Prostate gland (tissue), 2 donors: ENCODE measurements at regions not wholly inside any gene's neighbourhood (a gene's known extent, or its start where the extent isn't known, plus 50 kb on each side); places are given as distances from the start of the nearest gene placed in this dataset.
"Not testable (repeated sequence)": the region's sequence is repeated elsewhere in the genome, so short reads cannot be mapped to it uniquely, and the experiment has no call there.

ENCODE experiments used
- DNase-seq: peaks from one replicate; pipeline ENCODE4 v3.0.0-alpha.2; 2019; ENCODE audit warnings: low spot score
- H3K27ac ChIP-seq, 2 donors: fragments of 200-600 bp; sonication (generic); 2 replicates each; pipeline ENCODE4 v1.5.1; 2017 to 2019
- H3K27me3 ChIP-seq: fragments of 200-600 bp; sonication (generic); replicated peaks from 2 replicates; pipeline ENCODE4 v1.5.1; 2019; ENCODE audit not compliant: insufficient read depth
- H3K36me3 ChIP-seq, 2 donors: fragments of 200-600 bp; sonication (generic); 1 replicate in 1 of 2; 2 replicates in 1 of 2; pipeline versions ENCODE4 v1.5.1 to v1.8.1; 2017 to 2019
- H3K4me1 ChIP-seq: fragments of 200-600 bp; sonication (generic); replicated peaks from 2 replicates; pipeline ENCODE4 v1.5.1; 2019
- H3K4me3 ChIP-seq, 2 donors: fragments of 200-600 bp; sonication (generic); 2 replicates each; pipeline ENCODE4 v1.5.1; 2017 to 2019
- H3K9me3 ChIP-seq: fragments of 200-600 bp; sonication (generic); 2 replicates; pipeline ENCODE4 v1.5.1; 2017
- POLR2A ChIP-seq: fragments of 450-650 bp; IDR thresholded peaks from one replicate; pipeline ENCODE4 v1.6.1; 2016; ENCODE audit warnings: antibody characterized with exemption, mild to moderate bottlenecking
- POLR2AphosphoS5 ChIP-seq: sonication (generic); formaldehyde crosslinking; IDR thresholded peaks from one replicate; pipeline ENCODE4 v1.6.1; 2017; ENCODE audit warnings: antibody characterized with exemption
- WGBS: methylation state at CpG from one replicate; pipeline ENCODE4 v1.1.5; 2018; 5-methylcytosine and 5-hydroxymethylcytosine counted together
- intact Hi-C: fragments of 100-400 bp; cut with DNase I; formaldehyde crosslinking; loops from one replicate; pipeline ENCODE4 v1.14.2; 2022
- TF ChIP-seq, protein P1 (sequence below), 4 experiments: fragments of 200-600 bp in 2 of 4; fragments of 450-650 bp in 2 of 4; sonication (generic) in 2 of 4; IDR thresholded peaks; 1 replicate in 3 of 4; 2 replicates in 1 of 4; pipeline ENCODE4 v1.5.1; 2016 to 2019; ENCODE audit warnings: antibody characterized with exemption in 4 of 4, mild to moderate bottlenecking in 2 of 4, moderate library complexity in 2 of 4

DNA sequence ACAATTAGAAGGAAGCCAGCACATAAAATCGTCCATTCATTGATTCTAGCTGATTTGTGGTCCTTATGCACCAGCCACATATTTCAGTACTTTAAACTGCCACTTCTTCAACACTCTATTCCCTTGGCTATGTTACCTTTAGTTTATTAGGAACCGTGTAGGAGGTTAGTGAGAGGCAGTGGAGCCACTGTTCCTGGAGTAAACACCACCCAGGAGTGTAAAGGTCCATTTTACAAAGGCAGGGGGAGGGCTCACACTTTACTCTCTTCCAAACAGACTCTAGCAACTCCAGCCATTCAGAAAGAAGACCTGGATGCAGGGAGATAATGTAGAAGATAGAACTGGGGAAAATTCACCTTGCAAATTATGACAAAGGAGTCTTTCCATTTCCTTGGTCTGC lies 170.2 kb upstream of the RPS23 start:
- Histone ChIP-seq H3K9me3 (no peaks in the 10 kb centered on the region), H3K4me3 (no peak overlapping the region), H3K27ac (no peak overlapping the region), H3K27me3 (no peaks in the 10 kb centered on the region), H3K4me1 (no peaks in the 10 kb centered on the region), H3K36me3 (no peaks in the 10 kb centered on the region)
- no peak for TF ChIP-seq POLR2A
- TF ChIP-seq POLR2AphosphoS5, result no peak
- TF ChIP-seq, protein P1, sequence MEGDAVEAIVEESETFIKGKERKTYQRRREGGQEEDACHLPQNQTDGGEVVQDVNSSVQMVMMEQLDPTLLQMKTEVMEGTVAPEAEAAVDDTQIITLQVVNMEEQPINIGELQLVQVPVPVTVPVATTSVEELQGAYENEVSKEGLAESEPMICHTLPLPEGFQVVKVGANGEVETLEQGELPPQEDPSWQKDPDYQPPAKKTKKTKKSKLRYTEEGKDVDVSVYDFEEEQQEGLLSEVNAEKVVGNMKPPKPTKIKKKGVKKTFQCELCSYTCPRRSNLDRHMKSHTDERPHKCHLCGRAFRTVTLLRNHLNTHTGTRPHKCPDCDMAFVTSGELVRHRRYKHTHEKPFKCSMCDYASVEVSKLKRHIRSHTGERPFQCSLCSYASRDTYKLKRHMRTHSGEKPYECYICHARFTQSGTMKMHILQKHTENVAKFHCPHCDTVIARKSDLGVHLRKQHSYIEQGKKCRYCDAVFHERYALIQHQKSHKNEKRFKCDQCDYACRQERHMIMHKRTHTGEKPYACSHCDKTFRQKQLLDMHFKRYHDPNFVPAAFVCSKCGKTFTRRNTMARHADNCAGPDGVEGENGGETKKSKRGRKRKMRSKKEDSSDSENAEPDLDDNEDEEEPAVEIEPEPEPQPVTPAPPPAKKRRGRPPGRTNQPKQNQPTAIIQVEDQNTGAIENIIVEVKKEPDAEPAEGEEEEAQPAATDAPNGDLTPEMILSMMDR (IDR thresholded peaks at IDR 0.05), result no peak
- no peak for DNase-seq
- WGBS, result 29% methylated on average over 2 of the region's 2 CpGs
- intact Hi-C loops, result no loop called here

DNA sequence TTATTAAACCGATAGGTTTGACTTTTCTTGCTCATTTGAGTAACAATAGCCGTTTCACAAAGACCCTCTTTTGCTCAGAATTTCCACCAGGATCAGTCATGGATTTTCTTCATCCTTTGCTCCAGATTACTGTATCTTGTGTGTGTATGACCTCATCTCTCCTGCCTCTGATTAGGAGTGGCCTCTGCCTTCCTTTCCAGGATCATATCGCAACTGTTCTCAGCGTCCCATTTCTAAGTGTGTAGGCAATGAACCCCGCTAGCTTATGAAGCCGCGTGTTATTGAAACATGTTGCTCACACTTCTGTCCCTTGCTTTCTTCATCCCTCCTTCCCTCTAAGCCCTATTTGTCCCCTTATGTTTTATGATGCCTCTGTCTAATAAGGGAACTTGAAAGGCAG lies 169.8 kb upstream of the RPS23 start:
- intact Hi-C loops, result no loop called here
- H3K27me3 ChIP-seq, result no peaks in the 10 kb centered on the region
- H3K4me1 ChIP-seq, result no peaks in the 10 kb centered on the region
- H3K36me3 ChIP-seq, result no peaks in the 10 kb centered on the region
- no peak overlapping the region for H3K27ac ChIP-seq
- no peaks in the 10 kb centered on the region for H3K9me3 ChIP-seq
- no peak for TF ChIP-seq POLR2AphosphoS5
- no peak for TF ChIP-seq POLR2A
- TF ChIP-seq, protein P1 (IDR thresholded peaks at IDR 0.05), result no peak
- no peak for DNase-seq
- WGBS, result 96% methylated on average over 7 of the region's 7 CpGs
- H3K4me3 ChIP-seq, result no peak overlapping the region

DNA sequence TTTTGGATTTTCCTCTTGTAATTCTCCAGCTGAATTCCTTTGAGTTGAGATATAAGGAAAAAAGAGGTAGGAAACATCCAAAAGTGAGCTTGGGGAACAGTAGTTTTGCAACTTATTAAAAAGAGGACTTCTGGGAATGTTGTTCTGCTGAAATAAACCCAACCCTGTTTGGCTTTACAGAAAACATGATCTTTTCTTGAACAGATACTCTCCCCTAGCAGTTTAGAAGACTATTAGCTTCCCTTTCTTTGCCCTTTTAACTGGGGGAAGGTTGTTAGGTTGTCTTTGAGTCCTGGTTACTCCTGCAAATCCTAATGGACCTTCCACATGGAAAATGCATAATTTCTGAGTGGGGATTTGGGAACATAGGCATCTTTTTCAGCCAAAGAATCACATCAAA lies 168.7 kb upstream of the RPS23 start:
- Histone ChIP-seq H3K4me1 (no peaks in the 10 kb centered on the region), H3K27me3 (no peaks in the 10 kb centered on the region), H3K27ac (no peak overlapping the region), H3K4me3 (no peak overlapping the region), H3K36me3 (no peaks in the 10 kb centered on the region), H3K9me3 (no peaks in the 10 kb centered on the region)
- no peak for TF ChIP-seq POLR2AphosphoS5
- TF ChIP-seq POLR2A, result no peak
- TF ChIP-seq, protein P1 (IDR thresholded peaks at IDR 0.05), result no peak
- no peak for DNase-seq
- intact Hi-C loops, result no loop called here

GRCh38 chr5:82445726-82446335 lies 167.7 kb upstream of the RPS23 start:
- Histone ChIP-seq H3K9me3 (no peaks in the 10 kb centered on the region), H3K4me3 (no peak overlapping the region), H3K27ac (no peak overlapping the region), H3K27me3 (no peaks in the 10 kb centered on the region), H3K4me1 (no peaks in the 10 kb centered on the region), H3K36me3 (no peaks in the 10 kb centered on the region)
- intact Hi-C loops, result no loop called here
- no peak for TF ChIP-seq POLR2A
- TF ChIP-seq, protein P1 (IDR thresholded peaks at IDR 0.05), result no peak
- no peak for TF ChIP-seq POLR2AphosphoS5
- DNase-seq, result no peak
- 71% methylated on average over 3 of the region's 3 CpGs for whole genome bisulfite sequencing

DNA sequence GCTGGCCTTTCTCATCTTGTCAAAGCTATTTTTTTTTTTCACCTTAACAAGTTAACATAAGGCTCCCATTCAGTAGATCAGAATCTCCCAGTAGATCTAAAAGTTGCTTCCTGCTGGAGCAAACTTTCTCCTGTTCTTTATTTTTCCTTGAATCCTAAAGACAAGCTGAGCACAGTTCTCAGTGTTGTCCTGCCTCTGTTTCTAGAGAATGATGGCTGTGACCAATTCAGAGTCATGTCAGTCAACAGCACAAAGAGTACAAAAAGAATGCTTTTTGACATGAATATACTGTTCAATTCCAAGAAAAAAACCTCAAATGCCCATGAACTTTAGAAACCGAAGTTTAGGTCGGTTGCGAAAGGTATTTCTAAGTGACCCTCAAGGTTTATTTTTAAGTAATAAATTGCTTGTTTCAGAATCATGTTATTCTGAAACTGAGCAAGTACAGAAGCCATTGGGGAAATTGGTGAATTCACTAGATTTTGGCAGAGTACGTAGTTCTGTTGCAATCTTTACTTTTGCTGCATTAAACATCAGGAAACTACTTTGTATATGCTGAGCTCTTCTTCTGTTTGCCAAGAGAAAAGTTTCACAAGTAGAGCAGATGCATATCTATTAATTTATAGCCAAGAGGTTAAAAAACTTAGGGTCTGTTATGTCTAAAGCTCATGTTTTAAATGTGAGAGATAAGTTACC lies 161.7 kb upstream of the RPS23 start:
- H3K9me3 ChIP-seq, result no peaks in the 10 kb centered on the region
- intact Hi-C loops, result no loop called here
- no peak for DNase-seq
- H3K27ac ChIP-seq, result no peak overlapping the region
- no peaks in the 10 kb centered on the region for H3K36me3 ChIP-seq
- H3K4me3 ChIP-seq, result no peak overlapping the region
- WGBS, result 46% methylated on average over 4 of the region's 4 CpGs
- H3K27me3 ChIP-seq, result no peaks in the 10 kb centered on the region
- TF ChIP-seq, protein P1 (IDR thresholded peaks at IDR 0.05), result no peak
- TF ChIP-seq POLR2A (no peak), POLR2AphosphoS5 (no peak)
- H3K4me1 ChIP-seq, result no peaks in the 10 kb centered on the region

- H3K4me1 ChIP-seq, intact Hi-C loops, H3K4me3 ChIP-seq, H3K27me3 ChIP-seq, H3K36me3 ChIP-seq, DNase-seq, H3K9me3 ChIP-seq, H3K27ac ChIP-seq: not testable (repeated sequence)
- WGBS, result 83% methylated on average over 4 of the region's 4 CpGs
Measured at GRCh38 chr5:82437565-82437964, 159.4 kb upstream of the RPS23 start.
